ENCODE measurements at regions not wholly inside any gene's neighbourhood (a gene's known extent, or its start where the extent isn't known, plus 50 kb on each side); places are given as distances from the start of the nearest gene placed in this dataset.

DNA sequence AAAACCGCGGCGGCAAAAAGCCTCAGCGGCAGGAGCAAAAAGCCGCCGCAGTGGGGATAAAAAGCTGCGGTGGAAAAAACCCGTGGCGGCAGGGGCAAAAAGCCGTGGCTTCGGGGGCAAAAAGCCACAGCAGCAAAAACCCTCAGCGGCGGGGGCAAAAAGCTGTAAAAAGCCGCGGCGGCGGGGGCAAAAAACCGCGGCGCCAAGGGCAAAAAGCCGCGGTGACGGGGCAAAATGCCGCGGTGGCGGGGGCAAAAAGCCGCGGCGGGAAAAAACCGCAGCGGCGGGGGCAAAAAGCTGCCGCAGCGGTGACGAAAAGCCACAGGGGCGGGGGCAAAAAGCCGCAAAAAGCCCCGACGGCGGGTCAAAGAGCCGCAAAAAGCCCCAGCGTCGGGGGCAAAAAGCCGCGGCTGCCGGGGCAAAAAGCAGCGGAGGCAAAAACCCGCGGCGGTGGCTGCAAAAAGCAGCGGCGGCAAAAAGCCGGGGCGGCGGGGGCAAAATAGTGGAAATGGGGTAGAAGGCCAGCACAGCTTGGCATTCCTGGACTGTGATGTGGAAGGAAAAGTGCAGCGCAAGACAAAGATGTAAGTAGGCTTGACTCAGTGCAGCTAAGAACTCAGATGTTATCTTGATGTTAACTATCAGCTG lies 151.8 kb downstream of the ANKRD30BL start:
- TF ChIP-seq CTCF (IDR thresholded peaks at IDR 0.05; ENCODE audit: poor library complexity, severe bottlenecking) (no peak), EZH2 (IDR thresholded peaks at IDR 0.05; ENCODE audit: borderline replicate concordance, insufficient read depth, low read length, poor library complexity, severe bottlenecking) (peak; percentile 45), EP300 (conservative IDR thresholded peaks at IDR 0.05; ENCODE audit: poor library complexity, severe bottlenecking) (no peak)

All from neural cell (in vitro differentiated cells).